ENCODE measurements at regions not wholly inside any gene's neighbourhood (a gene's known extent, or its start where the extent isn't known, plus 50 kb on each side); places are given as distances from the start of the nearest gene placed in this dataset.

DNA sequence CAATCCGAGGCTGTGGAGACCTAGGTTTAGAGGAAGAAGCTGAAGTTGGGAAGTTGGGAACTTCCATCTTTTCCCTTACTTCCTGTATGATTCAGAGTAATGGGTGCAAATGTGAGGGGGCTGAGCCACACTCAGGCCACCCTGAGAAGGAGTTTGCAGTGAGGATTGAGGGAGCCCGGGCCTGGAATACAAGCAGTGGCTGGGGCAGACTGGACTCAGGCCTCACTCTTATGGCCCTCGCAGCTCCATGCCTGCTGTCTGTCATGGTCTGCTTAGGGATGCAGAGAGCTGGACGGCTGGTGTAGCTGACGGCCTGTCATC is 73.7 kb upstream of the RAB4A start:
- WGBS (ENCODE audit: low lambda C conversion rate): 33% methylated on average over 1 of the region's 5 CpGs

More for the DNA sequence above, 73.7 kb upstream of the RAB4A start:
- no peak overlapping the region for H3K4me3 ChIP-seq (replicated peaks in 1 of 3; ENCODE audit: insufficient read depth in 1 of 3, low read depth in 2 of 3, low read length in 3 of 3)
- no peak for FAIRE-seq
- no TSS peak for BruUV-seq (replicated peaks)
- H2AFZ ChIP-seq (ENCODE audit: low read length): peak overlapping the region; percentile 77
- CTCF ChIA-PET (ENCODE audit: low intra/inter-chr PET ratio, low total read pairs): no interaction called here
- H3K79me2 ChIP-seq (ENCODE audit: insufficient read depth, low read length): no peaks in the 10 kb centered on the region
- no peaks in the 10 kb centered on the region for H3K36me3 ChIP-seq (replicated peaks in 1 of 2; ENCODE audit: control insufficient read depth in 1 of 2, insufficient read depth in 2 of 2, low read length in 2 of 2)
- H3K27ac ChIP-seq (ENCODE audit: extremely low read length, insufficient read depth, low read length): no peak overlapping the region
- no peak for DNase-seq (ENCODE audit: low spot score)
- no peaks in the 10 kb centered on the region for H4K20me1 ChIP-seq (ENCODE audit: insufficient read depth, low read length)
- no peak overlapping the region for H3K4me2 ChIP-seq (ENCODE audit: low read depth, low read length)
- intact Hi-C loops (cut with micrococcal nuclease; ENCODE audit: unreplicated experiment) (no loop called here), in situ Hi-C loops (cut with HindIII; ENCODE audit: extremely low pct_ligation_motif_present, low pct_unique_long_range_greater_than_20kb) (no loop called here)
- peaks cover 21% of the 10 kb centered on the region for H3K4me1 ChIP-seq (ENCODE audit: insufficient read depth, low read length)
- no peaks in the 10 kb centered on the region for H3K27me3 ChIP-seq (ENCODE audit: control insufficient read depth in 1 of 2, insufficient read depth in 2 of 2, low read length in 2 of 2)
- POLR2A ChIA-PET: no interaction called here
- no peak overlapping the region for H3K9ac ChIP-seq (ENCODE audit: insufficient read depth, low read depth, low read length)
- TF ChIP-seq, protein P1, sequence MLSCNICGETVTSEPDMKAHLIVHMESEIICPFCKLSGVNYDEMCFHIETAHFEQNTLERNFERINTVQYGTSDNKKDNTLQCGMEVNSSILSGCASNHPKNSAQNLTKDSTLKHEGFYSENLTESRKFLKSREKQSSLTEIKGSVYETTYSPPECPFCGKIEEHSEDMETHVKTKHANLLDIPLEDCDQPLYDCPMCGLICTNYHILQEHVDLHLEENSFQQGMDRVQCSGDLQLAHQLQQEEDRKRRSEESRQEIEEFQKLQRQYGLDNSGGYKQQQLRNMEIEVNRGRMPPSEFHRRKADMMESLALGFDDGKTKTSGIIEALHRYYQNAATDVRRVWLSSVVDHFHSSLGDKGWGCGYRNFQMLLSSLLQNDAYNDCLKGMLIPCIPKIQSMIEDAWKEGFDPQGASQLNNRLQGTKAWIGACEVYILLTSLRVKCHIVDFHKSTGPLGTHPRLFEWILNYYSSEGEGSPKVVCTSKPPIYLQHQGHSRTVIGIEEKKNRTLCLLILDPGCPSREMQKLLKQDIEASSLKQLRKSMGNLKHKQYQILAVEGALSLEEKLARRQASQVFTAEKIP (CRISPR knock-in tag; IDR thresholded peaks at IDR 0.05; ENCODE audit: borderline replicate concordance): no peak
- no peak for TF ChIP-seq RARA (CRISPR knock-in tag; IDR thresholded peaks at IDR 0.05)
- TF ChIP-seq, protein P2, sequence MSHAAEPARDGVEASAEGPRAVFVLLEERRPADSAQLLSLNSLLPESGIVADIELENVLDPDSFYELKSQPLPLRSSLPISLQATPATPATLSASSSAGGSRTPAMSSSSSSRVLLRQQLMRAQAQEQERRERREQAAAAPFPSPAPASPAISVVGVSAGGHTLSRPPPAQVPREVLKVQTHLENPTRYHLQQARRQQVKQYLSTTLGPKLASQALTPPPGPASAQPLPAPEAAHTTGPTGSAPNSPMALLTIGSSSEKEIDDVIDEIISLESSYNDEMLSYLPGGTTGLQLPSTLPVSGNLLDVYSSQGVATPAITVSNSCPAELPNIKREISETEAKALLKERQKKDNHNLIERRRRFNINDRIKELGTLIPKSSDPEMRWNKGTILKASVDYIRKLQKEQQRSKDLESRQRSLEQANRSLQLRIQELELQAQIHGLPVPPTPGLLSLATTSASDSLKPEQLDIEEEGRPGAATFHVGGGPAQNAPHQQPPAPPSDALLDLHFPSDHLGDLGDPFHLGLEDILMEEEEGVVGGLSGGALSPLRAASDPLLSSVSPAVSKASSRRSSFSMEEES (CRISPR knock-in tag; IDR thresholded peaks at IDR 0.05): no peak
- no peak for TF ChIP-seq ZNF776 (CRISPR knock-in tag; IDR thresholded peaks at IDR 0.05)
- TF ChIP-seq SIN3B (IDR thresholded peaks at IDR 0.05; ENCODE audit: low read length): no peak
- TF ChIP-seq, protein P3, sequence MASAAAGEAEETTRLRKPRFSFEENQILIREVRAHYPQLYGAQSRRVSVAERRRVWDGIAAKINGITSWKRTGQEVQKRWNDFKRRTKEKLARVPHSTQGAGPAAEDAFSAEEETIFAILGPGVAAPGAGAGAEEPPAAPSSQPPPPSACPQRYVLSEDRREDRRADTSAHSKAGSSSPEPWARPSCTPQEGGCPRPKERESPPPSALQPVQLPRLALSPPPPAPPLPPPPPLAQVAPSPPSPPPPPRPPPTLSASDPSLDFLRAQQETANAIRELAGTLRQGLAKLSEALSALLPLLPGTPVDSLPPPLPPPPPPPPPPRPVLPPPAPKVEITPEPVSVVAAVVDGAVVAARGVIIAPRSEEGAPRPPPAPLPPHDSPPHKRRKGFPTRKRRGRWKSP (CRISPR knock-in tag; IDR thresholded peaks at IDR 0.05): no peak
- TF ChIP-seq TRIM24 (CRISPR knock-in tag; IDR thresholded peaks at IDR 0.05): no peak
- no peak for TF ChIP-seq ZNF12 (CRISPR knock-in tag; IDR thresholded peaks at IDR 0.05)
- no peak for TF ChIP-seq NFIC (IDR thresholded peaks at IDR 0.05; ENCODE audit: low read length)
- no peak for TF ChIP-seq AGO1 (IDR thresholded peaks at IDR 0.05; ENCODE audit: low read depth, low read length, poor library complexity, severe bottlenecking)
- TF ChIP-seq, protein P4, sequence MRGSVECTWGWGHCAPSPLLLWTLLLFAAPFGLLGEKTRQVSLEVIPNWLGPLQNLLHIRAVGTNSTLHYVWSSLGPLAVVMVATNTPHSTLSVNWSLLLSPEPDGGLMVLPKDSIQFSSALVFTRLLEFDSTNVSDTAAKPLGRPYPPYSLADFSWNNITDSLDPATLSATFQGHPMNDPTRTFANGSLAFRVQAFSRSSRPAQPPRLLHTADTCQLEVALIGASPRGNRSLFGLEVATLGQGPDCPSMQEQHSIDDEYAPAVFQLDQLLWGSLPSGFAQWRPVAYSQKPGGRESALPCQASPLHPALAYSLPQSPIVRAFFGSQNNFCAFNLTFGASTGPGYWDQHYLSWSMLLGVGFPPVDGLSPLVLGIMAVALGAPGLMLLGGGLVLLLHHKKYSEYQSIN (CRISPR knock-in tag; IDR thresholded peaks at IDR 0.05; ENCODE audit: borderline replicate concordance): no peak
- TF ChIP-seq ZNF264 (CRISPR knock-in tag; IDR thresholded peaks at IDR 0.05): no peak
- no peak for TF ChIP-seq YEATS4 (CRISPR knock-in tag; IDR thresholded peaks at IDR 0.05; ENCODE audit: borderline replicate concordance)
- TF ChIP-seq, protein P5, sequence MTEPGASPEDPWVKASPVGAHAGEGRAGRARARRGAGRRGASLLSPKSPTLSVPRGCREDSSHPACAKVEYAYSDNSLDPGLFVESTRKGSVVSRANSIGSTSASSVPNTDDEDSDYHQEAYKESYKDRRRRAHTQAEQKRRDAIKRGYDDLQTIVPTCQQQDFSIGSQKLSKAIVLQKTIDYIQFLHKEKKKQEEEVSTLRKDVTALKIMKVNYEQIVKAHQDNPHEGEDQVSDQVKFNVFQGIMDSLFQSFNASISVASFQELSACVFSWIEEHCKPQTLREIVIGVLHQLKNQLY (CRISPR knock-in tag; IDR thresholded peaks at IDR 0.05): no peak
- TF ChIP-seq JUNB (CRISPR knock-in tag; IDR thresholded peaks at IDR 0.05; ENCODE audit: borderline replicate concordance): no peak
- TF ChIP-seq ZNF777 (CRISPR knock-in tag; IDR thresholded peaks at IDR 0.05): no peak
- TF ChIP-seq, protein P6, sequence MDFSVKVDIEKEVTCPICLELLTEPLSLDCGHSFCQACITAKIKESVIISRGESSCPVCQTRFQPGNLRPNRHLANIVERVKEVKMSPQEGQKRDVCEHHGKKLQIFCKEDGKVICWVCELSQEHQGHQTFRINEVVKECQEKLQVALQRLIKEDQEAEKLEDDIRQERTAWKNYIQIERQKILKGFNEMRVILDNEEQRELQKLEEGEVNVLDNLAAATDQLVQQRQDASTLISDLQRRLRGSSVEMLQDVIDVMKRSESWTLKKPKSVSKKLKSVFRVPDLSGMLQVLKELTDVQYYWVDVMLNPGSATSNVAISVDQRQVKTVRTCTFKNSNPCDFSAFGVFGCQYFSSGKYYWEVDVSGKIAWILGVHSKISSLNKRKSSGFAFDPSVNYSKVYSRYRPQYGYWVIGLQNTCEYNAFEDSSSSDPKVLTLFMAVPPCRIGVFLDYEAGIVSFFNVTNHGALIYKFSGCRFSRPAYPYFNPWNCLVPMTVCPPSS (IDR thresholded peaks at IDR 0.05): no peak
- no peak for TF ChIP-seq ZNF761 (CRISPR knock-in tag; conservative IDR thresholded peaks at IDR 0.05)
- H3K9me3 ChIP-seq (ENCODE audit: low read length): no peaks in the 10 kb centered on the region
- no peak for ATAC-seq

Data from HepG2 (cell line).